BJ (cell line): ENCODE measurements at regions not wholly inside any gene's neighbourhood (a gene's known extent, or its start where the extent isn't known, plus 50 kb on each side); places are given as distances from the start of the nearest gene placed in this dataset.
A peak's percentile ranks its signal among the peaks of the same experiment; 100 is the strongest.
"Not testable (repeated sequence)": the region's sequence is repeated elsewhere in the genome, so short reads cannot be mapped to it uniquely, and the experiment has no call there.

Source experiments
- CTCF ChIA-PET: fragments of 350-600 bp; formaldehyde crosslinking; extraction: SDS; loops from one replicate; lab custom pipeline; 2021; ENCODE audit warnings: antibody characterized with exemption, inconsistent platforms; lab: Yijun Ruan, JAX
- POLR2A ChIA-PET: fragments of 300-600 bp; sonication (Branson Sonifier 250); formaldehyde crosslinking; extraction: SDS; loops from one replicate; lab custom pipeline; 2021; ENCODE audit warnings: antibody characterized with exemption; lab: Charles Lee
- DNase-seq: peaks from one replicate; pipeline ENCODE4 v3.0.0-alpha.2; 2011; ENCODE audit warnings: low read depth
- H3K27me3 ChIP-seq: 2 replicates; pipeline ENCODE4 v1.6.0; 2011; ENCODE audit warnings: low read length; ENCODE audit not compliant: control insufficient read depth, insufficient read depth
- H3K36me3 ChIP-seq: 2 replicates; pipeline ENCODE4 v1.5.1; 2011; ENCODE audit warnings: low read length; ENCODE audit not compliant: control insufficient read depth, insufficient read depth
- H3K4me3 ChIP-seq: 2 replicates; pipeline ENCODE4 v1.5.1; 2011; ENCODE audit warnings: low read depth, mild to moderate bottlenecking, control low read depth, low read length
- CTCF ChIP-seq: IDR thresholded peaks from 2 replicates; pipeline ENCODE4 v1.5.1; 2011; ENCODE audit warnings: low read depth, mild to moderate bottlenecking, control low read depth, inconsistent platforms, low read length, moderate library complexity; ENCODE audit not compliant: insufficient read depth

GRCh38 chr11:66789097-66789890, 53.9 kb upstream of the RCE1 start:
- H3K36me3 ChIP-seq = no peaks in the 10 kb centered on the region
- ChIA-PET POLR2A (no interaction called here), CTCF (no interaction called here)
- no peaks in the 10 kb centered on the region for H3K27me3 ChIP-seq
- TF ChIP-seq CTCF = no peak
- peak; percentile 32 for DNase-seq
- no peak overlapping the region for H3K4me3 ChIP-seq

- ChIA-PET POLR2A (no interaction called here), CTCF (no interaction called here)
- DNase-seq = no peak
Measured at GRCh38 chr11:66787934-66788758, 55.1 kb upstream of the RCE1 start.

GRCh38 chr11:66784575-66784974, 55.6 kb upstream of the SPTBN2 start:
- Histone ChIP-seq H3K27me3 (no peaks in the 10 kb centered on the region), H3K4me3 (no peak overlapping the region), H3K36me3 (no peaks in the 10 kb centered on the region)
- no peak for DNase-seq
- ChIA-PET CTCF (no interaction called here), POLR2A (no interaction called here)
- TF ChIP-seq CTCF = no peak

More at GRCh38 chr11:66787934-66788758, 55.1 kb upstream of the RCE1 start:
- TF ChIP-seq CTCF = no peak
- no peak overlapping the region for H3K4me3 ChIP-seq
- H3K27me3 ChIP-seq = no peaks in the 10 kb centered on the region
- H3K36me3 ChIP-seq = no peaks in the 10 kb centered on the region

- Histone ChIP-seq H3K27me3 (no peaks in the 10 kb centered on the region), H3K4me3 (no peak overlapping the region), H3K36me3 (no peaks in the 10 kb centered on the region)
- POLR2A ChIA-PET = no interaction called here
- DNase-seq = no peak
- CTCF ChIA-PET = interaction anchor here (0.6 kb wide), 1 partner anchor 528 kb away, joined by 3 read pairs; no protein-coding TSS in a partner anchor
- no peak for TF ChIP-seq CTCF
Measured at GRCh38 chr11:66782726-66783125, 53.7 kb upstream of the SPTBN2 start.

- DNase-seq, H3K4me3 ChIP-seq, CTCF ChIA-PET, POLR2A ChIA-PET, H3K27me3 ChIP-seq, H3K36me3 ChIP-seq: not testable (repeated sequence)
Measured at GRCh38 chr11:66779651-66780050, 50.6 kb upstream of the SPTBN2 start.
